PC-3 (cell line): ENCODE measurements at regions not wholly inside any gene's neighbourhood (a gene's known extent, or its start where the extent isn't known, plus 50 kb on each side); places are given as distances from the start of the nearest gene placed in this dataset.

Experiments used
- ATAC-seq: fragments of 200-7000 bp; cut with Tn5 transposase; 2 replicates; pipeline ENCODE4 v1.9.1; 2020; ENCODE audit warnings: mild to moderate bottlenecking, moderate library complexity
- BruUV-seq: library from RNA; stranded (reverse); fragments of 400-500 nt; replicated peaks from 2 replicates; lab custom pipeline; 2021; lab: Mats Ljungman, UMichigan
- CTCF ChIA-PET: fragments of 300-600 bp; sonication (Branson Sonifier 250); formaldehyde crosslinking; loops from one replicate; lab custom pipeline; 2022; ENCODE audit warnings: antibody characterized with exemption; lab: Charles Lee
- POLR2A ChIA-PET: fragments of 300-600 bp; sonication (Branson Sonifier 250); formaldehyde crosslinking; loops from one replicate; lab custom pipeline; 2022; ENCODE audit warnings: antibody characterized with exemption; ENCODE audit not compliant: unreplicated experiment; lab: Charles Lee
- DNase-seq: peaks from one replicate; pipeline ENCODE4 v3.0.0-alpha.2; 2015
- H2AFZ ChIP-seq: fragments of 300-600 bp; sonication (generic); 2 replicates; pipeline ENCODE4 v1.6.0; 2016; ENCODE audit warnings: antibody characterized with exemption, low read length
- H3F3A ChIP-seq: fragments of 300-600 bp; sonication (generic); one replicate; pipeline ENCODE4 v1.6.0; 2017; ENCODE audit warnings: antibody characterized with exemption, low read length, control low read depth, mild to moderate bottlenecking; ENCODE audit not compliant: unreplicated experiment
- H3K27ac ChIP-seq: fragments of 300-600 bp; sonication (generic); 2 replicates; pipeline ENCODE4 v1.5.1; 2016; ENCODE audit warnings: mild to moderate bottlenecking, low read length
- H3K27me3 ChIP-seq: fragments of 300-600 bp; sonication (generic); 2 replicates; pipeline ENCODE4 v1.6.1; 2016; ENCODE audit warnings: low read length, mixed read lengths
- H3K36me3 ChIP-seq: fragments of 300-600 bp; sonication (generic); 2 replicates; pipeline ENCODE4 v1.6.1; 2016; ENCODE audit warnings: low read depth, mixed run types, low read length, mixed read lengths
- H3K4me1 ChIP-seq: fragments of 300-600 bp; sonication (generic); 2 replicates; pipeline ENCODE4 v1.5.1; 2016; ENCODE audit warnings: low read length; ENCODE audit not compliant: insufficient read depth
- H3K4me2 ChIP-seq: fragments of 300-600 bp; sonication (generic); 2 replicates; pipeline ENCODE4 v1.6.0; 2016; ENCODE audit warnings: low read length
- H3K4me3 ChIP-seq: fragments of 300-600 bp; sonication (generic); 2 replicates; pipeline ENCODE4 v1.5.1; 2016; ENCODE audit warnings: mild to moderate bottlenecking, low read length, mixed read lengths
- H3K79me2 ChIP-seq: fragments of 300-600 bp; sonication (generic); 2 replicates; pipeline ENCODE4 v1.6.1; 2017; ENCODE audit warnings: low read length, mixed read lengths
- H3K9ac ChIP-seq: fragments of 300-600 bp; sonication (generic); 2 replicates; pipeline ENCODE4 v1.6.0; 2016; ENCODE audit warnings: mild to moderate bottlenecking, low read length
- H3K9me2 ChIP-seq: fragments of 300-600 bp; sonication (generic); replicated peaks from 2 replicates; pipeline ENCODE4 v1.6.1; 2016; ENCODE audit warnings: mixed run types, low read length, mixed read lengths
- H3K9me3 ChIP-seq: fragments of 300-600 bp; sonication (generic); 2 replicates; pipeline ENCODE4 v1.6.1; 2016; ENCODE audit warnings: low read length, mixed read lengths
- H4K20me1 ChIP-seq: fragments of 300-600 bp; sonication (generic); 2 replicates; pipeline ENCODE4 v1.6.1; 2016; ENCODE audit warnings: low read length, mixed read lengths
- EZH2 ChIP-seq: fragments of 300-600 bp; sonication (generic); IDR thresholded peaks from one replicate; pipeline ENCODE4 v1.6.1; 2017; ENCODE audit warnings: antibody characterized with exemption, mild to moderate bottlenecking, low read length; ENCODE audit not compliant: unreplicated experiment
- EZH2phosphoT487 ChIP-seq: fragments of 300-600 bp; sonication (generic); IDR thresholded peaks from 2 replicates; pipeline ENCODE4 v1.6.1; 2018; ENCODE audit warnings: mild to moderate bottlenecking, antibody characterized with exemption, low read length, borderline replicate concordance
- intact Hi-C: fragments of 100-400 bp; cut with micrococcal nuclease; formaldehyde crosslinking; loops from 2 replicates; pipeline ENCODE4 v1.9.0; 2023
- TF ChIP-seq, protein P1 (sequence below): fragments of 300-600 bp; sonication (generic); conservative IDR thresholded peaks from 2 replicates; pipeline ENCODE4 v1.5.1; 2017; ENCODE audit warnings: antibody characterized with exemption, low read depth, mild to moderate bottlenecking, low read length

DNA sequence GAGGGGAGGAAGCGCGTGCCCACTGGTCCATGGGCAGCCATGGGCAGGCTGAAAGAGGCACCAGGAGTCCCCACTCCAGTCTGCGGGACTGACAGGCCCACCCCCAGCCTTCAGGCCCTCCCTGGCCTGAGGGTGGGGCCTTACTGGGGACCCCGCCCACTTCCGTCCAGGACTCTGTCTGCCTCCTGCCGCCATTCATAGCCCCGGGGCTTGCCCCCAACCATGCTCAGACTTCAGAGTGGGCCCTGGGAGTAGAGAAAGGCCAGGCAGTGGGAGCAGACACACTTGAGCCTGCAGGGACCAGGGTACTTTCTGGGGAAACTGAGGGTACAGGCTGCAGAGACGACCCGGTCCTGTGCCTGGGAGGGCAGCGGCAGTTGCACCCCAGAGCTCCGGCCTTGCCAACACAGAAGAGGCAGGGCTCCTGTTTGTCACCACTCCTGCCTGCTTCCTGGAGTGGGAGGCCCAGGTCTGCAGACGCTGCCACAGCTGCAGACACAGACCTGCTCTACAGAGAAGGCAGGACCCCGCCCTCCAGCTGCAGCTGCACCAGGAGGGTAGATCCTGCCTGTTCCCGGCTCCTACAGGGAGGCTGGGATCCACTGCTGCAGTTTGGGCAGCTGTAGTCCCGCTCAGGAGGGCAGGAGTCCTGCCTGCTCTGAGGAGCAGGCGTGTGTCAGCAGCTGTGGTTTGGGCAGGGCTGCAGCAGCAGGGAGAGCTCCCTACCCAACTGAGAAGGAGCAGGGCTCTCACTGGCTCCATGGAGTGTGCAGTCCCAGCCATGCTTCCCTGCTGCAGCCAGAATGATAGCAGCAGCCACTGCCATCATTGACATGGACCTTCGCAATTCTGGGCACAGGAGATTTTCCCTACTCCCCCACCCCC is 387.9 kb upstream of the ANO3 start:
- Histone ChIP-seq H3K79me2 (no peaks in the 10 kb centered on the region), H2AFZ (no peak overlapping the region), H4K20me1 (no peaks in the 10 kb centered on the region), H3K9me2 (no peaks in the 10 kb centered on the region), H3K27me3 (no peaks in the 10 kb centered on the region), H3K4me2 (no peak overlapping the region), H3K27ac (no peak overlapping the region), H3K4me1 (no peaks in the 10 kb centered on the region), H3F3A (no peaks in the 10 kb centered on the region), H3K9me3 (no peaks in the 10 kb centered on the region), H3K9ac (no peak overlapping the region), H3K36me3 (no peaks in the 10 kb centered on the region), H3K4me3 (no peak overlapping the region)
- TF ChIP-seq, protein P1, sequence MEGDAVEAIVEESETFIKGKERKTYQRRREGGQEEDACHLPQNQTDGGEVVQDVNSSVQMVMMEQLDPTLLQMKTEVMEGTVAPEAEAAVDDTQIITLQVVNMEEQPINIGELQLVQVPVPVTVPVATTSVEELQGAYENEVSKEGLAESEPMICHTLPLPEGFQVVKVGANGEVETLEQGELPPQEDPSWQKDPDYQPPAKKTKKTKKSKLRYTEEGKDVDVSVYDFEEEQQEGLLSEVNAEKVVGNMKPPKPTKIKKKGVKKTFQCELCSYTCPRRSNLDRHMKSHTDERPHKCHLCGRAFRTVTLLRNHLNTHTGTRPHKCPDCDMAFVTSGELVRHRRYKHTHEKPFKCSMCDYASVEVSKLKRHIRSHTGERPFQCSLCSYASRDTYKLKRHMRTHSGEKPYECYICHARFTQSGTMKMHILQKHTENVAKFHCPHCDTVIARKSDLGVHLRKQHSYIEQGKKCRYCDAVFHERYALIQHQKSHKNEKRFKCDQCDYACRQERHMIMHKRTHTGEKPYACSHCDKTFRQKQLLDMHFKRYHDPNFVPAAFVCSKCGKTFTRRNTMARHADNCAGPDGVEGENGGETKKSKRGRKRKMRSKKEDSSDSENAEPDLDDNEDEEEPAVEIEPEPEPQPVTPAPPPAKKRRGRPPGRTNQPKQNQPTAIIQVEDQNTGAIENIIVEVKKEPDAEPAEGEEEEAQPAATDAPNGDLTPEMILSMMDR, result no peak
- TF ChIP-seq EZH2, result no peak
- TF ChIP-seq EZH2phosphoT487, result no peak
- intact Hi-C loops, result no loop called here
- peak; percentile 22; the same call in 1 of the 2 replicates for ATAC-seq
- BruUV-seq, result no TSS peak
- ChIA-PET CTCF (no interaction called here), POLR2A (no interaction called here)
- DNase-seq, result no peak

DNA sequence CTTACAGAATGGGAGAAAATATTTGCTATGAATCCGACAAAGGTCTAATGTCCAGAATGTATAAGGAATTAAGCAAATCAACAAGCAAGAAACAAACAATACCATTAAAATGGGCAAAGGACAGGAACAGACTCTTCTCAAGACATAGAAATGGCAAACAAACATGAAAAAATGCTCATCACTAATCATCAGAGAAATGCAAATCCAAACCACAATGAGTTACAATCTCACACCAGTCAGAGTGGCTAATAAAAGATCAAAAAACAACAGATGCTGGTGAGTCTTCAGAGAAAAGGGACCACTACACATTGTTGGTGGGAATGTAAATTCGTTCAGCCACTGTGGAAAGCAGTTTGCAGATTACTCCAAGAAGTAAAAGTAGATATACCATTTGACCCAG is 382.0 kb upstream of the ANO3 start:
- no peak overlapping the region for H2AFZ ChIP-seq
- POLR2A ChIA-PET, result no interaction called here
- H3K4me3 ChIP-seq, result no peak overlapping the region
- no peak overlapping the region for H3K9ac ChIP-seq
- CTCF ChIA-PET, result no interaction called here
- no peak overlapping the region for H3K27ac ChIP-seq
- intact Hi-C loops, result no loop called here
- H3K36me3 ChIP-seq, result no peaks in the 10 kb centered on the region
- H3K4me2 ChIP-seq, result no peak overlapping the region
- H4K20me1 ChIP-seq, result no peaks in the 10 kb centered on the region
- H3K4me1 ChIP-seq, result no peaks in the 10 kb centered on the region
- BruUV-seq, result no TSS peak
- H3F3A ChIP-seq, result no peaks in the 10 kb centered on the region
- no peaks in the 10 kb centered on the region for H3K27me3 ChIP-seq
- no peak for DNase-seq
- no peak for ATAC-seq
- no peaks in the 10 kb centered on the region for H3K9me3 ChIP-seq
- TF ChIP-seq EZH2phosphoT487 (no peak), EZH2 (no peak)
- TF ChIP-seq, protein P1, result no peak
- no peaks in the 10 kb centered on the region for H3K79me2 ChIP-seq
- no peaks in the 10 kb centered on the region for H3K9me2 ChIP-seq

DNA sequence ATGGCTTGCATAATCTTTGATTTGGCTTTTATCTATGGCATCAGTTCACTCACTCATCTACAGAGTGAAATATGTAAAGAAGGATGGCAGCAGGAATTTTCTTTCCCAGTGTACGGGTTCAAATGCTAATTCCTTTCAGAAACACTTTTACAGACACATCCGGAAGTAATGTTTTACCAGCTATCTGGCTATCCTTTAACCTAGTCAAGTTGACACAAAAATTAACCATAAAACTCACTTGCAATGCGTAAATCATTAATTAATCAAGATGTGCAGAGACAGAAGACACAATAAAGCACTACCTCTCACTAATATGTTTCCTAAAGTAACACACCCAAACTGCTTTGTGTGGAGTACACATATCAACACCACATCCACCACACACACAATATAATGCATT is 378.9 kb upstream of the ANO3 start:
- no peaks in the 10 kb centered on the region for H3K36me3 ChIP-seq
- no peak overlapping the region for H3K9ac ChIP-seq
- no peaks in the 10 kb centered on the region for H3K9me3 ChIP-seq
- H3K27me3 ChIP-seq, result no peaks in the 10 kb centered on the region
- ATAC-seq, result no peak
- intact Hi-C loops, result no loop called here
- ChIA-PET CTCF (no interaction called here), POLR2A (no interaction called here)
- BruUV-seq, result no TSS peak
- H3K27ac ChIP-seq, result no peak overlapping the region
- H3K79me2 ChIP-seq, result no peaks in the 10 kb centered on the region
- H3F3A ChIP-seq, result no peaks in the 10 kb centered on the region
- H3K4me3 ChIP-seq, result no peak overlapping the region
- H2AFZ ChIP-seq, result no peak overlapping the region
- DNase-seq, result no peak
- no peaks in the 10 kb centered on the region for H4K20me1 ChIP-seq
- no peak overlapping the region for H3K4me2 ChIP-seq
- no peaks in the 10 kb centered on the region for H3K4me1 ChIP-seq
- TF ChIP-seq, protein P1, result no peak
- TF ChIP-seq EZH2phosphoT487, result no peak
- no peak for TF ChIP-seq EZH2
- H3K9me2 ChIP-seq, result no peaks in the 10 kb centered on the region
